ENCODE measurements at regions not wholly inside any gene's neighbourhood (a gene's known extent, or its start where the extent isn't known, plus 50 kb on each side); places are given as distances from the start of the nearest gene placed in this dataset.

GRCh38 chr2:147040298-147041120 lies 804.3 kb upstream of the ACVR2A start:
- no peaks in the 10 kb centered on the region for H3K9me3 ChIP-seq
- ATAC-seq, result peak; percentile 87
- DNase-seq, result no peak
- H3K4me1 ChIP-seq (ENCODE audit: low read depth), result peaks cover 4% of the 10 kb centered on the region
- H3K4me3 ChIP-seq, result no peak overlapping the region
- H3K36me3 ChIP-seq (ENCODE audit: low read depth), result no peaks in the 10 kb centered on the region
- intact Hi-C loops (cut with DNase I, micrococcal nuclease), result no loop called here
- no peak for TF ChIP-seq CTCF (IDR thresholded peaks at IDR 0.05)

- TF ChIP-seq CTCF (IDR thresholded peaks at IDR 0.05), result no peak
- Histone ChIP-seq H3K4me3 (no peak overlapping the region), H3K36me3 (ENCODE audit: low read depth) (no peaks in the 10 kb centered on the region), H3K4me1 (ENCODE audit: low read depth) (peaks cover 5% of the 10 kb centered on the region), H3K9me3 (no peaks in the 10 kb centered on the region)
- no peak for DNase-seq
- intact Hi-C loops (cut with DNase I, micrococcal nuclease), result no loop called here
- ATAC-seq, result no peak
Measured at GRCh38 chr2:147037048-147037447, 807.8 kb upstream of the ACVR2A start.

DNA sequence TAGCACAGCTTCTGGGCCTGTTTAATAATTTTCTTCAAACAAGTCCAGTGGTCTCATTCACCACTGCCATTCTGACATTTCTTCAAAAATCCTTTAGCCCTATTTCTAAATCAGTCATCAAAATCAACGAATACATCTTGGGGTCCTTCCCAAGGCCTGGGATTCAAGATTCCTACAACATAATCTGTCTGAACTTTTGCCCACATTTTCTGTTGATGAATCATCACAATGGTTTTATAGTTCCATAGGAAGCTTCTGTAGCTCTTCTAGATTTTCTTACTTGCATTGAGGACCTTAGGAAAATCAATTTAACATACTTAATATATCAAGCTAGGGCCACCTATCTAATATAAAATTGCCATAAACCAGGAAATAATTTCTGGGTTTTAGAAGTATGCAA lies 811.8 kb upstream of the ACVR2A start:
- ATAC-seq (no peak), DNase-seq (no peak)
- Histone ChIP-seq H3K4me1 (ENCODE audit: low read depth) (peaks cover 13% of the 10 kb centered on the region), H3K9me3 (no peaks in the 10 kb centered on the region), H3K36me3 (ENCODE audit: low read depth) (no peaks in the 10 kb centered on the region), H3K4me3 (no peak overlapping the region)
- TF ChIP-seq CTCF (IDR thresholded peaks at IDR 0.05), result no peak
- intact Hi-C loops (cut with DNase I, micrococcal nuclease), result no loop called here

DNA sequence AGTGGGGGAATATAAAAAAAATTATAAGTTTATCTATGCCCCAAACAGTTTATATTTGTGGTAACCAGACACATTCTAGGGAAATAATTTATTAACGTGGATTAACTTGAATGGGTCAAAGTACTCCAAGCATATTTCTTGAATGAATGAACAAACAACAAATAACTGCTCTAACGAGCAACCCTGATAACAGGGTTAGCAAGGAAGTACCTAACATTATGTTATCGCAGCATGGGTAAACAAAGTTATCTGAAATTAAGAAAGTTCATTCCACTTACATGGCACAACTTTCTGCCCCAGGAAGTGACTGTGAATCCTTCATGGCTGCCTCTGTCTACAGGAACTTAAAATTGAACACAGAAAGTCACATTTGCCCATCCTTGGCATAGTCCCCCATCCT lies 812.9 kb upstream of the ACVR2A start:
- Histone ChIP-seq H3K36me3 (ENCODE audit: low read depth) (no peaks in the 10 kb centered on the region), H3K4me3 (no peak overlapping the region), H3K9me3 (no peaks in the 10 kb centered on the region), H3K4me1 (ENCODE audit: low read depth) (peaks cover 13% of the 10 kb centered on the region)
- intact Hi-C loops (cut with DNase I, micrococcal nuclease), result no loop called here
- no peak for TF ChIP-seq CTCF (IDR thresholded peaks at IDR 0.05)
- DNase-seq, result no peak
- peak; percentile 64 for ATAC-seq

GRCh38 chr2:147030966-147031720 lies 813.7 kb upstream of the ACVR2A start:
- ATAC-seq (peak; percentile 51), DNase-seq (no peak)

More at GRCh38 chr2:147030966-147031720, 813.7 kb upstream of the ACVR2A start:
- intact Hi-C loops (cut with DNase I, micrococcal nuclease), result no loop called here
- TF ChIP-seq CTCF (IDR thresholded peaks at IDR 0.05), result no peak
- Histone ChIP-seq H3K4me1 (ENCODE audit: low read depth) (peaks cover 13% of the 10 kb centered on the region), H3K36me3 (ENCODE audit: low read depth) (no peaks in the 10 kb centered on the region), H3K9me3 (no peaks in the 10 kb centered on the region), H3K4me3 (no peak overlapping the region)

Data from mucosa of descending colon (tissue), 3 donors.